SK-N-SH (cell line): ENCODE measurements at regions not wholly inside any gene's neighbourhood (a gene's known extent, or its start where the extent isn't known, plus 50 kb on each side); places are given as distances from the start of the nearest gene placed in this dataset.
"Not testable (repeated sequence)": the region's sequence is repeated elsewhere in the genome, so short reads cannot be mapped to it uniquely, and the experiment has no call there.

ENCODE experiments used
- CTCF ChIA-PET: fragments of 300-600, 350-600 bp; formaldehyde crosslinking; extraction: SDS; loops from one replicate; lab custom pipeline; 2021; lab: Yijun Ruan, JAX
- POLR2A ChIA-PET: fragments of 350-600 bp; sonication (Branson Sonifier 250); formaldehyde crosslinking; extraction: SDS; loops from one replicate; lab custom pipeline; 2020; ENCODE audit warnings: antibody characterized with exemption, inconsistent platforms; lab: Yijun Ruan, JAX
- DNase-seq: peaks from one replicate; pipeline ENCODE4 v3.0.0; 2012
- H2AFZ ChIP-seq: fragments of 200-600 bp; sonication (generic); 2 replicates; pipeline ENCODE4 v1.8.1; 2016; ENCODE audit warnings: antibody characterized with exemption, mild to moderate bottlenecking, low read depth
- H3F3A ChIP-seq: fragments of 200-600 bp; sonication (generic); replicated peaks from 2 replicates; pipeline ENCODE3; 2016; ENCODE audit warnings: antibody characterized with exemption, mild to moderate bottlenecking; ENCODE audit not compliant: insufficient read depth
- H3K27ac ChIP-seq, 2 experiments: fragments of 200-500 bp in 1 of 2; fragments of 200-600 bp in 1 of 2; sonication (Bioruptor generic) in 1 of 2; sonication (generic), shearing (Covaris generic) in 1 of 2; 2 replicates each; pipeline versions ENCODE4 v1.5.1 to v1.6.1; 2014 to 2016; ENCODE audit warnings: low read depth in 2 of 2, inconsistent platforms in 1 of 2, low read length in 1 of 2, mild to moderate bottlenecking in 1 of 2, mixed read lengths in 1 of 2
- H3K27me3 ChIP-seq: fragments of 200-600 bp; sonication (generic), shearing (Covaris generic); 2 replicates; pipeline ENCODE4 v1.6.1; 2016; ENCODE audit warnings: mixed run types; ENCODE audit not compliant: insufficient read depth
- H3K36me3 ChIP-seq, 2 experiments: fragments of 200-500 bp in 1 of 2; fragments of 200-600 bp in 1 of 2; sonication (Bioruptor generic) in 1 of 2; sonication (generic) in 1 of 2; replicated peaks in 1 of 2; 2 replicates each; pipeline versions ENCODE3 to v1.5.1; 2014 to 2016; ENCODE audit warnings: low read length in 1 of 2, mild to moderate bottlenecking in 1 of 2; ENCODE audit not compliant: insufficient read depth in 2 of 2, control insufficient read depth in 1 of 2
- H3K4me1 ChIP-seq, 2 experiments: fragments of 200-500 bp in 1 of 2; fragments of 200-600 bp in 1 of 2; sonication (Bioruptor generic) in 1 of 2; sonication (generic), shearing (Covaris generic) in 1 of 2; 2 replicates each; pipeline versions ENCODE4 v1.5.1 to v1.6.1; 2014 to 2016; ENCODE audit warnings: low read depth in 1 of 2, low read length in 1 of 2, mixed run types in 1 of 2; ENCODE audit not compliant: insufficient read depth in 2 of 2, control insufficient read depth in 1 of 2
- H3K4me2 ChIP-seq: fragments of 200-600 bp; sonication (generic), shearing (Covaris generic); 2 replicates; pipeline ENCODE4 v1.6.1; 2017; ENCODE audit warnings: mixed run types
- H3K4me3 ChIP-seq, 2 experiments: fragments of 200-500 bp in 1 of 2; fragments of 200-600 bp in 1 of 2; sonication (Bioruptor generic) in 1 of 2; sonication (generic), shearing (Covaris generic) in 1 of 2; 2 replicates each; pipeline versions ENCODE4 v1.5.1 to v1.8.1; 2014 to 2016; ENCODE audit warnings: low read depth in 2 of 2, inconsistent platforms in 1 of 2, low read length in 1 of 2, mild to moderate bottlenecking in 1 of 2, mixed read lengths in 1 of 2, moderate library complexity in 1 of 2
- H3K79me2 ChIP-seq: fragments of 200-600 bp; sonication (generic); 2 replicates; pipeline ENCODE4 v1.8.1; 2017; ENCODE audit warnings: mild to moderate bottlenecking; ENCODE audit not compliant: insufficient read depth
- H3K9ac ChIP-seq: fragments of 200-600 bp; sonication (generic); 2 replicates; pipeline ENCODE4 v1.6.1; 2017; ENCODE audit warnings: mixed run types
- H3K9me2 ChIP-seq: fragments of 200-600 bp; sonication (generic); 2 replicates; pipeline ENCODE4 v1.6.1; 2017; ENCODE audit warnings: mixed run types
- H3K9me3 ChIP-seq: fragments of 200-600 bp; sonication (generic); 2 replicates; pipeline ENCODE4 v1.6.1; 2017; ENCODE audit warnings: mixed run types, mild to moderate bottlenecking, moderate library complexity
- H4K20me1 ChIP-seq: fragments of 200-600 bp; sonication (generic); 2 replicates; pipeline ENCODE4 v1.6.1; 2017; ENCODE audit warnings: mild to moderate bottlenecking, mixed run types; ENCODE audit not compliant: insufficient read depth
- CTCF ChIP-seq: fragments of 200-600 bp; sonication (generic); IDR thresholded peaks from 2 replicates; pipeline ENCODE4 v1.6.1; 2017; ENCODE audit warnings: antibody characterized with exemption, mild to moderate bottlenecking, moderate library complexity
- ELF1 ChIP-seq: IDR thresholded peaks from 2 replicates; pipeline ENCODE4 v1.4.0; 2012
- EP300 ChIP-seq, 2 experiments: IDR thresholded peaks; 2 replicates each; pipeline versions ENCODE4 v1.4.0 to v1.6.1; 2012; ENCODE audit warnings: borderline replicate concordance in 1 of 2, low read depth in 1 of 2, low read length in 1 of 2
- GABPA ChIP-seq: IDR thresholded peaks from 2 replicates; pipeline ENCODE4 v1.4.0; 2012; ENCODE audit warnings: low read depth, mild to moderate bottlenecking
- GATA2 ChIP-seq: sonication (generic); formaldehyde crosslinking; IDR thresholded peaks from 2 replicates; pipeline ENCODE4 v1.5.0; 2020; ENCODE audit warnings: mild to moderate bottlenecking, missing genetic modification reagents
- NRF1 ChIP-seq: IDR thresholded peaks from 2 replicates; pipeline ENCODE4 v1.6.1; 2012; ENCODE audit warnings: low read depth, mild to moderate bottlenecking, low read length
- POLR2AphosphoS5 ChIP-seq: IDR thresholded peaks from 2 replicates; pipeline ENCODE4 v1.6.1; 2012; ENCODE audit warnings: low read depth, low read length
- REST ChIP-seq: IDR thresholded peaks from 2 replicates; pipeline ENCODE4 v1.6.1; 2012; ENCODE audit warnings: mild to moderate bottlenecking, low read depth, low read length, moderate library complexity
- RFX5 ChIP-seq: IDR thresholded peaks from 2 replicates; pipeline ENCODE4 v1.6.1; 2012; ENCODE audit warnings: mild to moderate bottlenecking, improper control_type of control experiment, low read length
- TAF1 ChIP-seq: IDR thresholded peaks from 2 replicates; pipeline ENCODE4 v1.6.1; 2012; ENCODE audit warnings: low read depth, mild to moderate bottlenecking, low read length, moderate library complexity, borderline replicate concordance
- USF1 ChIP-seq: IDR thresholded peaks from 2 replicates; pipeline ENCODE4 v1.4.0; 2012; ENCODE audit warnings: low read depth, borderline replicate concordance
- YY1 ChIP-seq: IDR thresholded peaks from 2 replicates; pipeline ENCODE4 v1.4.0; 2012; ENCODE audit warnings: low read depth, mild to moderate bottlenecking
- WGBS: methylation state at CpG from one replicate; pipeline ENCODE4 v1.1.6; 2017; ENCODE audit warnings: low lambda C conversion rate; 5-methylcytosine and 5-hydroxymethylcytosine counted together

- 77% methylated on average over 3 of the region's 3 CpGs for WGBS
- H3K9me3 ChIP-seq, H3K9me2 ChIP-seq, H2AFZ ChIP-seq, CTCF ChIA-PET, H3K27me3 ChIP-seq, H3K79me2 ChIP-seq, H3K4me1 ChIP-seq, H3K27ac ChIP-seq, H3K4me2 ChIP-seq, H3K4me3 ChIP-seq, POLR2A ChIA-PET, DNase-seq, H3F3A ChIP-seq, H3K9ac ChIP-seq, H3K36me3 ChIP-seq, H4K20me1 ChIP-seq: not testable (repeated sequence)
These were observed 369.5 kb downstream of the MAT2B start for GRCh38 chr5:163874912-163875311.

- TF ChIP-seq CTCF (no peak), RFX5 (no peak), REST (no peak), POLR2AphosphoS5 (no peak), NRF1 (no peak), EP300 (IDR thresholded peaks at IDR 0.05; ENCODE audit: borderline replicate concordance in 1 of 2, low read depth in 1 of 2, low read length in 1 of 2) (no peak), GATA2 (CRISPR knock-in tag) (no peak), ELF1 (no peak), TAF1 (no peak), USF1 (no peak), GABPA (no peak), YY1 (no peak)
- TF ChIP-seq, all 33 proteins: peak for 0
- H2AFZ ChIP-seq, result no peak overlapping the region
- H3K4me3 ChIP-seq, result no peak overlapping the region
- H3K4me2 ChIP-seq, result no peak overlapping the region
- no peaks in the 10 kb centered on the region for H3K27me3 ChIP-seq
- H3K9me3 ChIP-seq, result no peaks in the 10 kb centered on the region
- WGBS, result 65% methylated on average over 1 of the region's 1 CpG
- ChIA-PET POLR2A (no interaction called here), CTCF (no interaction called here)
- no peak overlapping the region for H3K27ac ChIP-seq
- no peak for DNase-seq
- no peaks in the 10 kb centered on the region; a peak in 1 of 4 replicates for H3K4me1 ChIP-seq
- H3K79me2 ChIP-seq, result no peaks in the 10 kb centered on the region
- no peaks in the 10 kb centered on the region for H3K36me3 ChIP-seq
- no peaks in the 10 kb centered on the region for H3F3A ChIP-seq
- H3K9ac ChIP-seq, result no peak overlapping the region
- H3K9me2 ChIP-seq, result no peaks in the 10 kb centered on the region
- no peaks in the 10 kb centered on the region for H4K20me1 ChIP-seq
These were observed 372.4 kb downstream of the MAT2B start for GRCh38 chr5:163877865-163878264.
